DMS 273 (cell line): ENCODE measurements at regions not wholly inside any gene's neighbourhood (a gene's known extent, or its start where the extent isn't known, plus 50 kb on each side); places are given as distances from the start of the nearest gene placed in this dataset.

ENCODE experiments used
- DNase-seq: peaks from one replicate; lab custom pipeline; 2025; ENCODE audit not compliant: unreplicated experiment; lab: John Stamatoyannopoulos, UW

- no peak for DNase-seq
Observed at GRCh38 chr13:111893607-111894443, 173.1 kb upstream of the SOX1 start.

GRCh38 chr13:111895896-111896821, 170.8 kb upstream of the SOX1 start:
- DNase-seq, result no peak

GRCh38 chr13:111897178-111897845, 169.6 kb upstream of the SOX1 start:
- DNase-seq, result no peak

- DNase-seq, result no peak
Observed at GRCh38 chr13:111897846-111898215, 169.1 kb upstream of the SOX1 start.

- DNase-seq, result no peak
Observed at GRCh38 chr13:111898956-111899713, 167.8 kb upstream of the SOX1 start.

GRCh38 chr13:111899714-111900389, 167.1 kb upstream of the SOX1 start:
- DNase-seq, result no peak

- no peak for DNase-seq
Observed at GRCh38 chr13:111900390-111901131, 166.4 kb upstream of the SOX1 start.

GRCh38 chr13:111901267-111901915, 165.6 kb upstream of the SOX1 start:
- DNase-seq, result no peak

GRCh38 chr13:111902726-111903125, 164.2 kb upstream of the SOX1 start:
- no peak for DNase-seq

GRCh38 chr13:111903143-111903542, 163.8 kb upstream of the SOX1 start:
- no peak for DNase-seq

GRCh38 chr13:111904166-111904565, 162.8 kb upstream of the SOX1 start:
- no peak for DNase-seq

GRCh38 chr13:111904701-111905608, 162.0 kb upstream of the SOX1 start:
- DNase-seq, result no peak

- no peak for DNase-seq
Observed at GRCh38 chr13:111905609-111905945, 161.4 kb upstream of the SOX1 start.

- DNase-seq, result no peak
Observed at GRCh38 chr13:111906306-111906705, 160.6 kb upstream of the SOX1 start.

- DNase-seq, result no peak
Observed at GRCh38 chr13:111906816-111907215, 160.1 kb upstream of the SOX1 start.

- no peak for DNase-seq
Observed at GRCh38 chr13:111907341-111907880, 159.5 kb upstream of the SOX1 start.

- no peak for DNase-seq
Observed at GRCh38 chr13:111908361-111908760, 158.6 kb upstream of the SOX1 start.

GRCh38 chr13:111908981-111909380, 158.0 kb upstream of the SOX1 start:
- DNase-seq, result no peak
